ACC112 (cell line): ENCODE measurements at regions not wholly inside any gene's neighbourhood (a gene's known extent, or its start where the extent isn't known, plus 50 kb on each side); places are given as distances from the start of the nearest gene placed in this dataset.
"Not testable (repeated sequence)": the region's sequence is repeated elsewhere in the genome, so short reads cannot be mapped to it uniquely, and the experiment has no call there.

Source experiments
- H2AFZ ChIP-seq: fragments of 200-600 bp; sonication (generic); one replicate; pipeline ENCODE4 v1.6.0; 2017; ENCODE audit warnings: antibody characterized with exemption, low read length; ENCODE audit not compliant: unreplicated experiment
- H3K27ac ChIP-seq: fragments of 200-600 bp; sonication (generic); 2 replicates; pipeline ENCODE4 v1.5.1; 2014; ENCODE audit warnings: low read depth, mild to moderate bottlenecking, antibody characterized with exemption, low read length, moderate library complexity
- H3K27me3 ChIP-seq: fragments of 200-600 bp; sonication (generic); 2 replicates; pipeline ENCODE4 v1.6.1; 2014; ENCODE audit warnings: mild to moderate bottlenecking, antibody characterized with exemption, low read length, moderate library complexity, mixed read lengths; ENCODE audit not compliant: insufficient read depth
- H3K36me3 ChIP-seq: fragments of 200-600 bp; sonication (generic); 2 replicates; pipeline ENCODE4 v1.6.1; 2016; ENCODE audit warnings: mild to moderate bottlenecking, antibody characterized with exemption, low read length, moderate library complexity, mixed read lengths; ENCODE audit not compliant: insufficient read depth
- H3K4me1 ChIP-seq: fragments of 200-600 bp; sonication (generic); one replicate; pipeline ENCODE4 v1.6.1; 2016; ENCODE audit warnings: low read length, mixed read lengths; ENCODE audit not compliant: insufficient read depth, unreplicated experiment, control insufficient read depth
- H3K4me3 ChIP-seq: fragments of 200-600 bp; sonication (generic); 2 replicates; pipeline ENCODE4 v1.5.1; 2014; ENCODE audit warnings: mild to moderate bottlenecking, low read depth, low read length
- H3K79me2 ChIP-seq: fragments of 200-600 bp; sonication (generic); one replicate; pipeline ENCODE4 v1.6.0; 2016; ENCODE audit warnings: low read length; ENCODE audit not compliant: control insufficient read depth, unreplicated experiment, insufficient read depth

- Histone ChIP-seq H3K27ac (no peak overlapping the region), H2AFZ (no peak overlapping the region), H3K4me3 (no peak overlapping the region), H3K27me3 (peaks cover 8% of the 10 kb centered on the region; the same call in 1 of the 2 replicates), H3K4me1 (no peaks in the 10 kb centered on the region), H3K79me2 (no peaks in the 10 kb centered on the region), H3K36me3 (no peaks in the 10 kb centered on the region)
Observed at GRCh38 chr12:31820832-31821231, 92.0 kb upstream of the AMN1 start.

- no peaks in the 10 kb centered on the region for H3K4me1 ChIP-seq
- H2AFZ ChIP-seq, result no peak overlapping the region
- no peaks in the 10 kb centered on the region for H3K27me3 ChIP-seq
- H3K27ac ChIP-seq, result no peak overlapping the region
- H3K4me3 ChIP-seq, result no peak overlapping the region
- H3K79me2 ChIP-seq, result no peaks in the 10 kb centered on the region
- H3K36me3 ChIP-seq, result no peaks in the 10 kb centered on the region
Observed at GRCh38 chr12:31819427-31819826, 90.6 kb upstream of the AMN1 start.

GRCh38 chr12:31818623-31819268 is 89.9 kb upstream of the AMN1 start:
- Histone ChIP-seq H3K27me3 (no peaks in the 10 kb centered on the region), H3K27ac (no peak overlapping the region), H3K4me1 (no peaks in the 10 kb centered on the region), H3K36me3 (no peaks in the 10 kb centered on the region), H3K79me2 (no peaks in the 10 kb centered on the region), H3K4me3 (no peak overlapping the region), H2AFZ (no peak overlapping the region)

- H3K27ac ChIP-seq, result no peak overlapping the region
- no peak overlapping the region for H3K4me3 ChIP-seq
- no peaks in the 10 kb centered on the region for H3K4me1 ChIP-seq
- H3K79me2 ChIP-seq, result no peaks in the 10 kb centered on the region
- no peak overlapping the region for H2AFZ ChIP-seq
- H3K36me3 ChIP-seq, result no peaks in the 10 kb centered on the region
- H3K27me3 ChIP-seq, result no peaks in the 10 kb centered on the region
Observed at GRCh38 chr12:31817120-31817519, 88.3 kb upstream of the AMN1 start.

DNA sequence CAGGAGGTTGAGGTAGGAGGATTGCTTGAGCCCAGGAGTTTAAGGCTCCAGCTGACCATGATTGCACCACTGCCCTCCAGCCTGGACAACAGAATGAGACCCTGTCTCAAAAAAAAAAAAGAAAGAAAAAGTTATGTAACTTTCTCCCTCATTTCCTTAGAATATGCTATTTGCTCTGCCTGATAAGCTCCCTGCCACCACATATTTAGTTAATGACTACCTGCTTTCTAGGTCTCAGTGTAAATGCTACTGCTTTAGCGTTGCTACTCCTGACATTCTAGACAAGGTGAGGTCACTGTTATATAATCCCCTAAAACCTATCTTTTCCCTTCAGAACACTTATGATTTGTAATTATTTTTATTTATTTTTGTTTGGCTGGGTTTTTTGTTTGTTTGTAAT is 86.3 kb upstream of the AMN1 start:
- Histone ChIP-seq H3K27me3 (no peaks in the 10 kb centered on the region), H3K27ac (no peak overlapping the region), H3K36me3 (no peaks in the 10 kb centered on the region), H3K79me2 (no peaks in the 10 kb centered on the region), H3K4me1 (no peaks in the 10 kb centered on the region), H2AFZ (no peak overlapping the region), H3K4me3 (no peak overlapping the region)

- Histone ChIP-seq H3K4me3 (no peak overlapping the region), H3K4me1 (no peaks in the 10 kb centered on the region), H3K79me2 (no peaks in the 10 kb centered on the region), H3K27ac (no peak overlapping the region), H2AFZ (no peak overlapping the region), H3K36me3 (no peaks in the 10 kb centered on the region), H3K27me3 (no peaks in the 10 kb centered on the region)
Observed at GRCh38 chr12:31813305-31813704, 84.5 kb upstream of the AMN1 start.

DNA sequence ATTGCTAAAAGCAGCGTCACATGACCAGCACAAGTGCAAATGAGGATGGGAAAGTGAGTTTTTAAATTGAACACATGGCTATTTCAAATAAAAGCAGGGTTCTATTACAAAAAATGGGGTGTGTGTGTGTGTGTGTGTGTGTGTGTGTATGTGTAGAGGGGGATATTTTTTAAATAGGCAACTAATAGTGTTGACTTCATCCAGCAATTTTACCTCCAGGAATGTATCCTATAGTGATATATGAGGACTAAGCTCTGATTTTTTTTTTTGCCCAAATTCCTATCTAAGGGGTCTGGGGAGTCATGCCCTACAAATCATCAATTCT is 78.9 kb upstream of the AMN1 start:
- Histone ChIP-seq H3K79me2 (no peaks in the 10 kb centered on the region), H3K27ac (no peak overlapping the region), H3K4me3 (no peak overlapping the region)

DNA sequence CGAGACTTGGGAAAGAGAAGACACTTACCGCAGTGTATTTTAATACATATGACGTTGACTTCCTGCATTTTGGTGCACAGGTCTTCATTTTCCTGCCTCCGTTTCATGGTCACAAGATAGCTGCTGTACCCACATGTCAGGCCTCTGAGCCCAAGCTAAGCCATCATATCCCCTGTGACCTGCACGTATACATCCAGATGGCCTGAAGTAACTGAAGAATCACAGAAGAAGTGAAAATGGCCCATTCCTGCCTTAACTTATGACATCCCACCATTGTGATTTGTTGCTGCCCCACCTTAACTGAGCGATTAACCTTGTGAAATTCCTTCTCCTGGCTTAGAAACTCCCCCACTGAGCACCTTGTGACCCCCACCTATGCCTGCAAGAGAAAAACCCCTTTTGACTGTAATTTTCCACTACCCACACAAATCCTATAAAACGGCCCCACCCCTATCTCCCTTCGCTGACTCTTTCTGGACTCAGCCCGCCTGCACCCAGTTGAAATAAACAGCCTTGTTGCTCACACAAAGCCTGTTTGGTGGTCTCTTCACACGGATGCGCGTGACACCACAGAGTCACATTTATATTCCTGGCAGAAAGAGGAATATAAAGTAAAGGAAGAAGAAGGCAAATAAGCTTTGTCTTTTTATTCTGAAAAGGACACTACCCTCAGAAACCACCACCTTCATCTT is 78.4 kb upstream of the AMN1 start:
- H3K4me3 ChIP-seq, H3K27ac ChIP-seq, H2AFZ ChIP-seq, H3K36me3 ChIP-seq, H3K79me2 ChIP-seq, H3K27me3 ChIP-seq, H3K4me1 ChIP-seq: not testable (repeated sequence)

More for the DNA sequence above, 78.9 kb upstream of the AMN1 start:
- Histone ChIP-seq H2AFZ (no peak overlapping the region), H3K36me3 (no peaks in the 10 kb centered on the region), H3K27me3 (no peaks in the 10 kb centered on the region), H3K4me1 (no peaks in the 10 kb centered on the region)

DNA sequence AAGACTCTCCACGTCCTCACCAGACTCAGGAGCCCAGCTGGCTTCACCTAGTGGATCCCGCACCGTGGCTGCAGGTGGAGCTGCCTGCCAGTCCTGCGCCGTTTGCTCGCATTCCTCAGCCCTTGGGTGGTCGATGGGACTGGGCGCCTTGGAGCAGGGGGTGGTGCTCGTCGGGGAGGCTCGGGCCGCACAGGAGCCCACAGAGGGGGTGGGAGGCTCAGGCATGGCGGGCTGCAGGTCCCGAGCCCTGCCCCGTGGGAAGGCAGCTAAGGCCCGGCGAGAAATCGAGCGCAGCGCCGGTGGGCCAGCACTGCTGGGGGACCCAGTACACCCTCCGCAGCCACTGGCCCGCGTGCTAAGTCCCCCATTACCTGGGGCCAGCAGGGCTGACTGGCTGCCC is 76.9 kb upstream of the AMN1 start:
- H3K79me2 ChIP-seq, H3K4me3 ChIP-seq, H3K4me1 ChIP-seq, H3K27ac ChIP-seq, H3K36me3 ChIP-seq, H3K27me3 ChIP-seq, H2AFZ ChIP-seq: not testable (repeated sequence)

DNA sequence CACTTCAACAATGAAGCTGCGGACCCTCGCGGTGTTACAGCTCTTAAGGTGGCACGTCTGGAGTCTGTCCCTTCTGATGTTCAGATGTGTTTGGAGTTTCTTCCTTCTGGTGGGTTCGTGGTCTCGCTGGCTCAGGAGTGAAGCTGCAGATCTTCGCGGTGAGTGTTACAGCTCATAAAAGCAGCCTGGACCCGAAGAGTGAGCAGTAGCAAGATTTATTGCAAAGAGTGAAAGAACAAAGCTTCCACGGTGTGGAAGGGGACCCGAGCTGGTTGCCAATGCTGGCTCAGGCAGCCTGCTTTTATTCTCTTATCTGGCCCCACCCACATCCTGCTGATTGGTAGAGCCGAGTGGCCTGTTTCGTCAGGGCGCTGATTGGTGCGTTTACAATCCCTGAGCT is 75.9 kb upstream of the AMN1 start:
- H3K4me3 ChIP-seq, H3K36me3 ChIP-seq, H3K4me1 ChIP-seq, H3K79me2 ChIP-seq, H3K27me3 ChIP-seq, H2AFZ ChIP-seq, H3K27ac ChIP-seq: not testable (repeated sequence)

DNA sequence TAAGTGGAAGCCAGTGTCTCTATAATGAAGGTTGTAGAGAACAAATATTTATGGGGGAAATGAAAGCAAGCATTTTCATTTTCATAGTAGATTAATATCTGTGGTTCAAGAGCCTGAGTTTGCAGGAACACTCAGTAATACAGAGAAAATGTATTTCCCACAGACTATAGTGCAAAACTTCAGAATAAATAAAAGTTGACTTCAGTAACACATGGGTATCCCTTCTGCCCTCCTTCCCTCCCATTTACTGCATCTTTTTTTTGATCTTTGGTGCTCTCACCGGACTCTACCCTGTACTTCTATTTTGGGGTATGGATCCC is 75.3 kb upstream of the AMN1 start:
- peak overlapping the region; percentile 1 for H2AFZ ChIP-seq
- H3K4me1 ChIP-seq, result no peaks in the 10 kb centered on the region
- H3K27me3 ChIP-seq, result no peaks in the 10 kb centered on the region
- no peak overlapping the region for H3K4me3 ChIP-seq
- no peaks in the 10 kb centered on the region for H3K36me3 ChIP-seq
- no peak overlapping the region for H3K27ac ChIP-seq
- H3K79me2 ChIP-seq, result no peaks in the 10 kb centered on the region
